Common myeloid progenitor, CD34-positive (primary cell): ENCODE measurements at regions not wholly inside any gene's neighbourhood (a gene's known extent, or its start where the extent isn't known, plus 50 kb on each side); places are given as distances from the start of the nearest gene placed in this dataset.

ENCODE experiments used
- CTCF ChIA-PET: fragments of 350-600 bp; sonication (Branson Sonifier 250); formaldehyde crosslinking; loops from one replicate; lab custom pipeline; 2021; ENCODE audit warnings: antibody characterized with exemption; lab: Charles Lee
- POLR2A ChIA-PET: fragments of 350-600 bp; sonication (Branson Sonifier 250); formaldehyde crosslinking; loops from one replicate; lab custom pipeline; 2021; ENCODE audit warnings: antibody characterized with exemption; lab: Charles Lee
- DNase-seq, 3 donors: peaks; one replicate each; pipeline versions ENCODE4 v3.0.0 to v3.0.0-alpha.2; 2013
- H3K27ac ChIP-seq, 2 experiments: 1 replicate in 1 of 2; 2 replicates in 1 of 2; pipeline ENCODE4 v1.7.0; 2013; ENCODE audit warnings: inconsistent platforms in 2 of 2, low read length in 2 of 2, mild to moderate bottlenecking in 2 of 2, low read depth in 1 of 2, moderate library complexity in 1 of 2; ENCODE audit not compliant: severe bottlenecking in 2 of 2, insufficient read depth in 1 of 2, poor library complexity in 1 of 2
- H3K27me3 ChIP-seq, 5 experiments: replicated peaks in 2 of 5; 1 replicate in 3 of 5; 2 replicates in 2 of 5; pipeline versions ENCODE4 v1.6.1 to v1.7.0; 2013; ENCODE audit warnings: low read length in 4 of 5, mild to moderate bottlenecking in 2 of 5, moderate library complexity in 2 of 5, inconsistent platforms in 1 of 5; ENCODE audit not compliant: insufficient read depth in 5 of 5, control insufficient read depth in 4 of 5
- H3K36me3 ChIP-seq, 4 experiments: 1 replicate in 2 of 4; 2 replicates in 2 of 4; pipeline versions ENCODE4 v1.6.1 to v1.7.0; 2013; ENCODE audit warnings: low read length in 3 of 4, control low read depth in 1 of 4, mild to moderate bottlenecking in 1 of 4; ENCODE audit not compliant: control insufficient read depth in 4 of 4, insufficient read depth in 4 of 4
- H3K4me1 ChIP-seq, 4 experiments: 1 replicate in 3 of 4; 2 replicates in 1 of 4; pipeline versions ENCODE4 v1.6.1 to v1.7.1; 2013; ENCODE audit warnings: low read length in 3 of 4, mild to moderate bottlenecking in 3 of 4, control low read depth in 1 of 4, inconsistent platforms in 1 of 4, moderate library complexity in 1 of 4; ENCODE audit not compliant: control insufficient read depth in 4 of 4, insufficient read depth in 4 of 4; ENCODE audit errors: control extremely low read depth in 1 of 4
- H3K4me3 ChIP-seq, 7 experiments: 1 replicate in 4 of 7; 2 replicates in 3 of 7; pipeline versions ENCODE4 v1.5.1 to v1.7.0; 2013; ENCODE audit warnings: mild to moderate bottlenecking in 7 of 7, low read length in 6 of 7, moderate library complexity in 6 of 7, inconsistent platforms in 2 of 7, low read depth in 2 of 7, control low read depth in 1 of 7; ENCODE audit not compliant: insufficient read depth in 4 of 7, control insufficient read depth in 1 of 7; ENCODE audit errors: extremely low read depth in 1 of 7
- H3K9me3 ChIP-seq, 5 experiments: 1 replicate in 4 of 5; 2 replicates in 1 of 5; pipeline versions ENCODE4 v1.6.1 to v1.7.1; 2013; ENCODE audit warnings: low read length in 4 of 5, mild to moderate bottlenecking in 2 of 5, inconsistent platforms in 1 of 5, low read depth in 1 of 5, moderate library complexity in 1 of 5; ENCODE audit not compliant: control insufficient read depth in 4 of 5, insufficient read depth in 2 of 5; ENCODE audit errors: control extremely low read depth in 1 of 5
- WGBS: methylation state at CpG from one replicate; pipeline ENCODE4 v1.1.5; 2013; ENCODE audit not compliant: insufficient coverage; 5-methylcytosine and 5-hydroxymethylcytosine counted together

GRCh38 chr3:76824658-76825240 is 215.2 kb upstream of the ROBO2 start:
- Histone ChIP-seq H3K4me1 (no peaks in the 10 kb centered on the region), H3K27me3 (no peaks in the 10 kb centered on the region), H3K27ac (no peak overlapping the region), H3K9me3 (no peaks in the 10 kb centered on the region), H3K4me3 (no peak overlapping the region), H3K36me3 (no peaks in the 10 kb centered on the region)
- POLR2A ChIA-PET = no interaction called here
- WGBS = 78% methylated on average over 4 of the region's 6 CpGs
- DNase-seq = no peak
- CTCF ChIA-PET = no interaction called here

GRCh38 chr3:76826861-76827260 is 213.0 kb upstream of the ROBO2 start:
- H3K4me3 ChIP-seq = no peak overlapping the region
- H3K9me3 ChIP-seq = no peaks in the 10 kb centered on the region
- H3K4me1 ChIP-seq = no peaks in the 10 kb centered on the region
- no peaks in the 10 kb centered on the region for H3K27me3 ChIP-seq
- CTCF ChIA-PET = no interaction called here
- H3K27ac ChIP-seq = no peak overlapping the region
- POLR2A ChIA-PET = no interaction called here
- WGBS = no CpG with 5 or more reads among the region's 5 CpGs
- DNase-seq = no peak
- no peaks in the 10 kb centered on the region for H3K36me3 ChIP-seq

- ChIA-PET POLR2A (no interaction called here), CTCF (no interaction called here)
- no peak for DNase-seq
- Histone ChIP-seq H3K36me3 (no peaks in the 10 kb centered on the region), H3K4me1 (no peaks in the 10 kb centered on the region), H3K9me3 (no peaks in the 10 kb centered on the region), H3K27me3 (no peaks in the 10 kb centered on the region), H3K4me3 (no peak overlapping the region), H3K27ac (no peak overlapping the region)
- no CpG with 5 or more reads among the region's 1 CpG for WGBS
Observed at GRCh38 chr3:76827701-76828226, 212.1 kb upstream of the ROBO2 start.

GRCh38 chr3:76834657-76835056 is 205.2 kb upstream of the ROBO2 start:
- no peaks in the 10 kb centered on the region for H3K9me3 ChIP-seq
- no peaks in the 10 kb centered on the region for H3K36me3 ChIP-seq
- no CpG with 5 or more reads among the region's 3 CpGs for WGBS
- no peak overlapping the region for H3K27ac ChIP-seq
- H3K27me3 ChIP-seq = no peaks in the 10 kb centered on the region
- H3K4me1 ChIP-seq = no peaks in the 10 kb centered on the region
- ChIA-PET POLR2A (no interaction called here), CTCF (no interaction called here)
- DNase-seq = no peak
- no peak overlapping the region for H3K4me3 ChIP-seq

- no peaks in the 10 kb centered on the region for H3K27me3 ChIP-seq
- H3K4me1 ChIP-seq = no peaks in the 10 kb centered on the region
- H3K9me3 ChIP-seq = no peaks in the 10 kb centered on the region
- no peak overlapping the region for H3K27ac ChIP-seq
- POLR2A ChIA-PET = no interaction called here
- H3K4me3 ChIP-seq = no peak overlapping the region
- DNase-seq = no peak
- no peaks in the 10 kb centered on the region for H3K36me3 ChIP-seq
- 98% methylated on average over 4 of the region's 4 CpGs for WGBS
- CTCF ChIA-PET = no interaction called here
Observed at GRCh38 chr3:76841747-76842146, 198.2 kb upstream of the ROBO2 start.

- Histone ChIP-seq H3K4me3 (no peak overlapping the region), H3K27me3 (no peaks in the 10 kb centered on the region), H3K4me1 (no peaks in the 10 kb centered on the region), H3K36me3 (no peaks in the 10 kb centered on the region), H3K9me3 (no peaks in the 10 kb centered on the region), H3K27ac (no peak overlapping the region)
- ChIA-PET CTCF (no interaction called here), POLR2A (no interaction called here)
- DNase-seq = no peak
- WGBS = no CpG with 5 or more reads among the region's 1 CpG
Observed at GRCh38 chr3:76842216-76842615, 197.7 kb upstream of the ROBO2 start.

GRCh38 chr3:76855451-76855850 is 184.4 kb upstream of the ROBO2 start:
- no peaks in the 10 kb centered on the region for H3K27me3 ChIP-seq
- no peak overlapping the region for H3K27ac ChIP-seq
- no peak for DNase-seq
- no peaks in the 10 kb centered on the region for H3K36me3 ChIP-seq
- no peak overlapping the region for H3K4me3 ChIP-seq
- CTCF ChIA-PET = no interaction called here
- no CpG with 5 or more reads among the region's 2 CpGs for WGBS
- no peaks in the 10 kb centered on the region for H3K4me1 ChIP-seq
- POLR2A ChIA-PET = no interaction called here
- peaks cover 0 to 1% (median 0%) of the 10 kb centered on the region in 5 experiments for H3K9me3 ChIP-seq
